Ishikawa (cell line): ENCODE measurements at regions not wholly inside any gene's neighbourhood (a gene's known extent, or its start where the extent isn't known, plus 50 kb on each side); places are given as distances from the start of the nearest gene placed in this dataset.

Source experiments
- CEBPB ChIP-seq: IDR thresholded peaks from 2 replicates; pipeline ENCODE4 v1.6.1; 2012
- CREB1 ChIP-seq: IDR thresholded peaks from 2 replicates; pipeline ENCODE4 v1.6.1; 2012; ENCODE audit warnings: low read depth
- EGR1 ChIP-seq: IDR thresholded peaks from 2 replicates; pipeline ENCODE4 v1.6.1; 2012
- EP300 ChIP-seq: IDR thresholded peaks from 2 replicates; pipeline ENCODE4 v1.6.1; 2012; ENCODE audit warnings: borderline replicate concordance
- FOXM1 ChIP-seq: IDR thresholded peaks from 2 replicates; pipeline ENCODE4 v1.6.1; 2012; ENCODE audit warnings: low read depth, borderline replicate concordance
- MAX ChIP-seq: IDR thresholded peaks from 2 replicates; pipeline ENCODE4 v1.6.1; 2012
- NFIC ChIP-seq: IDR thresholded peaks from 2 replicates; pipeline ENCODE4 v1.6.1; 2012
- RAD21 ChIP-seq: IDR thresholded peaks from 2 replicates; pipeline ENCODE4 v1.6.1; 2012; ENCODE audit warnings: low read depth
- REST ChIP-seq: IDR thresholded peaks from 2 replicates; pipeline ENCODE4 v1.6.1; 2012; ENCODE audit warnings: low read depth, mild to moderate bottlenecking
- TAF1 ChIP-seq: IDR thresholded peaks from 2 replicates; pipeline ENCODE4 v1.6.1; 2012; ENCODE audit warnings: low read depth, mild to moderate bottlenecking
- TCF12 ChIP-seq: IDR thresholded peaks from 2 replicates; pipeline ENCODE4 v1.6.1; 2012; ENCODE audit warnings: low read depth
- TEAD4 ChIP-seq: IDR thresholded peaks from 2 replicates; pipeline ENCODE4 v1.6.1; 2012
- USF1 ChIP-seq: IDR thresholded peaks from 2 replicates; pipeline ENCODE4 v1.6.1; 2012
- YY1 ChIP-seq: IDR thresholded peaks from 2 replicates; pipeline ENCODE4 v1.6.1; 2012; ENCODE audit warnings: low read depth
- ZBTB7A ChIP-seq: IDR thresholded peaks from 2 replicates; pipeline ENCODE4 v1.6.1; 2012; ENCODE audit warnings: low read depth

- TF ChIP-seq TCF12 (no peak), RAD21 (no peak)
Measured at GRCh38 chr5:114984796-114985195, 184.9 kb downstream of the TRIM36 start.

GRCh38 chr5:114981111-114981510, 188.6 kb downstream of the TRIM36 start:
- TF ChIP-seq CREB1 (no peak), USF1 (no peak), FOXM1 (no peak), EGR1 (no peak), NFIC (no peak)

- no peak for TF ChIP-seq TCF12
- TF ChIP-seq USF1: no peak
- no peak for TF ChIP-seq MAX
- no peak for TF ChIP-seq FOXM1
- no peak for TF ChIP-seq TAF1
- TF ChIP-seq EP300: no peak
- no peak for TF ChIP-seq YY1
Measured at GRCh38 chr5:114977979-114978573, 191.6 kb downstream of the TRIM36 start.

GRCh38 chr5:114969482-114969881, 200.2 kb downstream of the TRIM36 start:
- TF ChIP-seq REST: no peak
- TF ChIP-seq TAF1: no peak
- no peak for TF ChIP-seq YY1
- no peak for TF ChIP-seq CEBPB
- no peak for TF ChIP-seq ZBTB7A

GRCh38 chr5:114957384-114957783, 212.3 kb downstream of the TRIM36 start:
- TF ChIP-seq EP300: no peak
- TF ChIP-seq CREB1: no peak

GRCh38 chr5:114953565-114953964, 216.1 kb downstream of the TRIM36 start:
- TF ChIP-seq NFIC (no peak), TAF1 (no peak), RAD21 (no peak), EP300 (no peak), CREB1 (no peak), TCF12 (no peak), REST (no peak)

- TF ChIP-seq TEAD4 (no peak), NFIC (no peak), EP300 (no peak), ZBTB7A (no peak), TCF12 (no peak), USF1 (no peak), RAD21 (no peak), EGR1 (no peak), MAX (no peak), REST (no peak), CEBPB (no peak)
Measured at GRCh38 chr5:114952876-114953275, 216.8 kb downstream of the TRIM36 start.
